Endothelial cell of umbilical vein (primary cell): ENCODE measurements at regions not wholly inside any gene's neighbourhood (a gene's known extent, or its start where the extent isn't known, plus 50 kb on each side); places are given as distances from the start of the nearest gene placed in this dataset.

ENCODE experiments used
- BruUV-seq: library from RNA; stranded (reverse); fragments of 400-500 nt; replicated peaks from 2 replicates; lab custom pipeline; 2021; lab: Mats Ljungman, UMichigan
- CTCF ChIA-PET: fragments of 300-600, 350-600 bp; sonication (Branson Sonifier 250); formaldehyde crosslinking; loops from one replicate; lab custom pipeline; 2021; ENCODE audit warnings: antibody characterized with exemption, inconsistent platforms; lab: Charles Lee
- POLR2A ChIA-PET: fragments of 300-600, 350-600 bp; sonication (Branson Sonifier 250); formaldehyde crosslinking; loops from one replicate; lab custom pipeline; 2021; ENCODE audit warnings: antibody characterized with exemption, inconsistent platforms; lab: Charles Lee
- DNase-seq: peaks from one replicate; pipeline ENCODE4 v3.0.0-alpha.2; 2011; ENCODE audit warnings: low read depth, low spot score
- FAIRE-seq: peaks from 2 replicates; lab custom pipeline; 2011; peaks lifted over from hg19 to GRCh38; lab: Jason Lieb, UNC
- H2AFZ ChIP-seq: 2 replicates; pipeline ENCODE4 v1.6.0; 2012; ENCODE audit warnings: low read depth, low read length, control low read depth, inconsistent platforms
- H3K27ac ChIP-seq: 2 replicates; pipeline ENCODE4 v1.5.1; 2011; ENCODE audit warnings: low read depth, mild to moderate bottlenecking, control low read depth, low read length, moderate library complexity; ENCODE audit not compliant: insufficient read depth
- H3K27me3 ChIP-seq, 2 experiments: 2 replicates each; pipeline versions ENCODE4 v1.6.0 to v1.6.1; 2011; ENCODE audit warnings: low read length in 2 of 2, mixed read lengths in 1 of 2; ENCODE audit not compliant: control insufficient read depth in 2 of 2, insufficient read depth in 2 of 2
- H3K36me3 ChIP-seq, 2 experiments: 2 replicates in 1 of 2; 3 replicates in 1 of 2; pipeline ENCODE4 v1.5.1; 2011; ENCODE audit warnings: low read length in 2 of 2, mild to moderate bottlenecking in 1 of 2, moderate library complexity in 1 of 2; ENCODE audit not compliant: control insufficient read depth in 2 of 2, insufficient read depth in 2 of 2; ENCODE audit errors: extremely low read depth in 1 of 2
- H3K4me1 ChIP-seq: 3 replicates; pipeline ENCODE4 v1.5.1; 2011; ENCODE audit warnings: mild to moderate bottlenecking, low read length; ENCODE audit not compliant: control insufficient read depth, insufficient read depth; ENCODE audit errors: extremely low read depth
- H3K4me2 ChIP-seq: 2 replicates; pipeline ENCODE4 v1.6.1; 2011; ENCODE audit warnings: low read length, control low read depth, mixed read lengths; ENCODE audit not compliant: insufficient read depth
- H3K4me3 ChIP-seq, 3 experiments: fragments of 200-600 bp in 1 of 3; sonication (generic), shearing (Covaris generic) in 1 of 3; replicated peaks in 1 of 3; 2 replicates each; pipeline ENCODE4 v1.5.1; 2011 to 2016; ENCODE audit warnings: control low read depth in 3 of 3, low read length in 3 of 3, mild to moderate bottlenecking in 2 of 3, inconsistent platforms in 1 of 3, low read depth in 1 of 3, moderate library complexity in 1 of 3; ENCODE audit not compliant: insufficient read depth in 1 of 3
- H3K79me2 ChIP-seq: 2 replicates; pipeline ENCODE4 v1.6.0; 2012; ENCODE audit warnings: low read length, inconsistent platforms; ENCODE audit not compliant: control insufficient read depth, insufficient read depth
- H3K9ac ChIP-seq: replicated peaks from 2 replicates; pipeline ENCODE3; 2011; ENCODE audit warnings: low read length, control low read depth; ENCODE audit not compliant: insufficient read depth; ENCODE audit errors: extremely low read depth
- H3K9me1 ChIP-seq: replicated peaks from 3 replicates; pipeline ENCODE4 v1.6.0; 2011; ENCODE audit warnings: mild to moderate bottlenecking, low read length; ENCODE audit not compliant: control insufficient read depth, insufficient read depth; ENCODE audit errors: extremely low read depth
- H3K9me3 ChIP-seq: replicated peaks from 2 replicates; pipeline ENCODE4 v1.5.1; 2012; ENCODE audit warnings: low read length, inconsistent platforms; ENCODE audit not compliant: control insufficient read depth, insufficient read depth
- H4K20me1 ChIP-seq: replicated peaks from 2 replicates; pipeline ENCODE3; 2011; ENCODE audit warnings: mild to moderate bottlenecking, low read length; ENCODE audit not compliant: control insufficient read depth, insufficient read depth; ENCODE audit errors: extremely low read depth
- CTCF ChIP-seq, 2 donors: IDR thresholded peaks; 1 replicate in 1 of 2; 2 replicates in 1 of 2; pipeline ENCODE4 v1.5.1; 2011; ENCODE audit warnings: low read length in 2 of 2, mild to moderate bottlenecking in 2 of 2, moderate library complexity in 2 of 2, control low read depth in 1 of 2, inconsistent platforms in 1 of 2, low read depth in 1 of 2; ENCODE audit not compliant: insufficient read depth in 1 of 2; ENCODE audit errors: extremely low read depth in 1 of 2
- EZH2 ChIP-seq: IDR thresholded peaks from 2 replicates; pipeline ENCODE4 v1.6.1; 2012; ENCODE audit warnings: borderline replicate concordance, low read depth, mild to moderate bottlenecking, moderate library complexity, low read length, inconsistent platforms; ENCODE audit not compliant: severe bottlenecking
- FOS ChIP-seq: IDR thresholded peaks from 2 replicates; pipeline ENCODE4 v1.6.1; 2011; ENCODE audit warnings: mild to moderate bottlenecking, low read length, moderate library complexity, borderline replicate concordance; ENCODE audit not compliant: insufficient read depth
- GATA2 ChIP-seq: IDR thresholded peaks from 2 replicates; pipeline ENCODE4 v1.7.0; 2011; ENCODE audit warnings: low read depth, mild to moderate bottlenecking, moderate library complexity, mixed read lengths, low read length; ENCODE audit not compliant: insufficient read length, insufficient read depth
- JUN ChIP-seq: IDR thresholded peaks from 2 replicates; pipeline ENCODE4 v1.6.1; 2011; ENCODE audit warnings: borderline replicate concordance, low read depth; ENCODE audit not compliant: insufficient read length, insufficient read depth
- MAX ChIP-seq: IDR thresholded peaks from 2 replicates; pipeline ENCODE4 v1.6.1; 2011; ENCODE audit not compliant: insufficient read depth, insufficient read length
- MYC ChIP-seq: IDR thresholded peaks from one replicate; pipeline ENCODE4 v1.6.1; 2011; ENCODE audit warnings: mild to moderate bottlenecking, low read depth, low read length
- POLR2A ChIP-seq: IDR thresholded peaks from 2 replicates; pipeline ENCODE4 v1.6.1; 2012; ENCODE audit warnings: low read depth, mild to moderate bottlenecking, control low read depth, low read length
- POLR2AphosphoS5 ChIP-seq: IDR thresholded peaks from 2 replicates; pipeline ENCODE4 v1.6.1; 2012; ENCODE audit warnings: low read depth, mild to moderate bottlenecking, control low read depth, low read length, moderate library complexity; ENCODE audit not compliant: insufficient read depth
- dilution Hi-C: fragments of 300-500 bp; cut with MboI; formaldehyde crosslinking; loops from one replicate; pipeline ENCODE4 v1.15.0; 2019; ENCODE audit warnings: low sequenced_read_pairs; ENCODE audit not compliant: extremely low pct_ligation_motif_present
- intact Hi-C: fragments of 100-400 bp; cut with micrococcal nuclease; formaldehyde crosslinking; loops from one replicate; pipeline ENCODE4 v1.10.0; 2022

- Histone ChIP-seq H2AFZ (no peak overlapping the region), H3K9me1 (no peaks in the 10 kb centered on the region), H3K9me3 (peaks cover 10% of the 10 kb centered on the region), H3K27me3 (no peaks in the 10 kb centered on the region), H3K9ac (no peak overlapping the region), H3K36me3 (no peaks in the 10 kb centered on the region), H3K4me1 (no peaks in the 10 kb centered on the region), H4K20me1 (no peaks in the 10 kb centered on the region), H3K4me3 (no peak overlapping the region), H3K4me2 (no peak overlapping the region), H3K79me2 (no peaks in the 10 kb centered on the region), H3K27ac (no peak overlapping the region)
- no peak for FAIRE-seq
- intact Hi-C loops, result no loop called here
- TF ChIP-seq EZH2 (no peak), FOS (no peak), JUN (no peak), GATA2 (no peak), MYC (no peak)
- BruUV-seq, result no TSS peak
- dilution Hi-C loops, result no loop called here
- ChIA-PET CTCF (no interaction called here), POLR2A (no interaction called here)
- no peak for DNase-seq
Measured at GRCh38 chr7:68969571-68969970, 628.7 kb upstream of the AUTS2 start.

GRCh38 chr7:68971634-68972340, 626.5 kb upstream of the AUTS2 start:
- FAIRE-seq (no peak), DNase-seq (no peak)
- H3K27me3 ChIP-seq, result no peaks in the 10 kb centered on the region
- ChIA-PET POLR2A (no interaction called here), CTCF (no interaction called here)
- no peaks in the 10 kb centered on the region for H3K36me3 ChIP-seq
- no TSS peak for BruUV-seq
- H3K27ac ChIP-seq, result no peak overlapping the region
- H3K79me2 ChIP-seq, result no peaks in the 10 kb centered on the region
- no peak overlapping the region for H3K4me3 ChIP-seq
- H3K4me2 ChIP-seq, result no peak overlapping the region
- TF ChIP-seq MAX (no peak), POLR2A (no peak), POLR2AphosphoS5 (no peak), CTCF (IDR thresholded peaks at IDR 0.05; ENCODE audit: extremely low read depth in 1 of 2, insufficient read depth in 1 of 2, low read depth in 1 of 2, low read length in 2 of 2) (no peak), FOS (no peak)
- no peak overlapping the region for H2AFZ ChIP-seq
- H3K4me1 ChIP-seq, result no peaks in the 10 kb centered on the region
- no peaks in the 10 kb centered on the region for H3K9me1 ChIP-seq
- H4K20me1 ChIP-seq, result no peaks in the 10 kb centered on the region
- dilution Hi-C loops, result no loop called here
- peaks cover 10% of the 10 kb centered on the region for H3K9me3 ChIP-seq
- H3K9ac ChIP-seq, result no peak overlapping the region
- intact Hi-C loops, result no loop called here
